ENCODE measurements at regions not wholly inside any gene's neighbourhood (a gene's known extent, or its start where the extent isn't known, plus 50 kb on each side); places are given as distances from the start of the nearest gene placed in this dataset.

DNA sequence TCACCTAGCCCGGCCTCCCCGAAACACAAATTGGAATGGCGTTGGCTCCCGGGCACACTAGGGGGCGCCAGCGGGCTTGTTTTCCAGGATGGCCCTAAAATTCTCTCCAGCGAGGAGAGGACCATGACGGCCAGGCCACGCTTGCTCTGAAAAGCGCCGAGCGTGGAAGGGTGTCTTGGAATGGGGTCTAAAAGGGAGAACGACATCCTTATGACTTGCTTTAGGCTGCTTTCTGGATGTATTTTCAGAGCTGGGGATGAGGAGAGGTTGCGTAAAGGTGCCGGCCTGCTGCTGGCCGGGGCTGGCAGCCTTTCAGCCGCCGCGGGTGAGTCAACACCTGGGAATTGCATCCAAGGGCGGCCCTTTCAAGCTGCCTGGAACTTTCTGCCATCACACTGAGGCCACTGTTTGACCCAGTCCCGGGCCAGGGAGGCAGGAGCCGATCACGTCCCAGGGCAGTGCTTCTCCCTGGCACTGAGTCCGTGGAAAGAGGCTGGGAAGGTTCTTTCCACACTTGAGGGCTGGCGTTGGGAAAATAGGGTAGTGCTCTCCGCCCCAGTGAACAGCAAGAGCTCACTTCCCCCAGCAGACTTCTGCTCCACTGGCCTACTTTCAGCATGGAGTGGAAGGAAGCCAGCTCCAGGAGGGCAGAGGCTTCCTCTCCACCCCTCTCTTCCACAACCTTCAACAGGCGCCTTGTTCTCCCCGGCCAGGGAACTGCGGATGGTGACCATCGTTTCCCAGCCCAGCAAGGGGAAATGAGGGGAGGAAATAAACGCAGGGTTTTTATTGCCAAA lies 216.2 kb downstream of the TTC8 start:
- TF ChIP-seq, protein P1, sequence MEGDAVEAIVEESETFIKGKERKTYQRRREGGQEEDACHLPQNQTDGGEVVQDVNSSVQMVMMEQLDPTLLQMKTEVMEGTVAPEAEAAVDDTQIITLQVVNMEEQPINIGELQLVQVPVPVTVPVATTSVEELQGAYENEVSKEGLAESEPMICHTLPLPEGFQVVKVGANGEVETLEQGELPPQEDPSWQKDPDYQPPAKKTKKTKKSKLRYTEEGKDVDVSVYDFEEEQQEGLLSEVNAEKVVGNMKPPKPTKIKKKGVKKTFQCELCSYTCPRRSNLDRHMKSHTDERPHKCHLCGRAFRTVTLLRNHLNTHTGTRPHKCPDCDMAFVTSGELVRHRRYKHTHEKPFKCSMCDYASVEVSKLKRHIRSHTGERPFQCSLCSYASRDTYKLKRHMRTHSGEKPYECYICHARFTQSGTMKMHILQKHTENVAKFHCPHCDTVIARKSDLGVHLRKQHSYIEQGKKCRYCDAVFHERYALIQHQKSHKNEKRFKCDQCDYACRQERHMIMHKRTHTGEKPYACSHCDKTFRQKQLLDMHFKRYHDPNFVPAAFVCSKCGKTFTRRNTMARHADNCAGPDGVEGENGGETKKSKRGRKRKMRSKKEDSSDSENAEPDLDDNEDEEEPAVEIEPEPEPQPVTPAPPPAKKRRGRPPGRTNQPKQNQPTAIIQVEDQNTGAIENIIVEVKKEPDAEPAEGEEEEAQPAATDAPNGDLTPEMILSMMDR (IDR thresholded peaks at IDR 0.05; ENCODE audit: control extremely low read depth, extremely low read depth, low read depth, missing control alignments), result peak; percentile 95
- POLR2A ChIA-PET, result no interaction called here
- DNase-seq (ENCODE audit: extremely low spot score), result peak; percentile 80
- CTCF ChIA-PET, result interaction anchor here (0.7 to 4.4 kb wide), 20 partner anchors 9 to 1195 kb away, joined by 3 to 25 read pairs (median 4); no protein-coding TSS in a partner anchor

DNA sequence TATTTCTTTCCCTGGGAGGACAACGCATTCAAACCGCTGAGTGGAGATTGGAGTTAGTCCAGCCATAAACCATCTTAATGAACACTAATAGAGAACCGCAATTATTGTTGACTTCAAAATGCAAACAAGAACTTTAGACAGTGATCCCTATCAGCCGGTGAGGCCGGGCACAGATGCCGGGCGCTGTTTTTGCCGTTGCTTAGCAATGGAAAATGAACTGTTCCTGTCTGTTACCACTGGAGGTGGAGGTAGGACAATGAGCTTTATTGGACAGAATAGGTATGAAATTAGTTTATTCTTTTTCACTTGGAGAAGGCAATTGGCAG lies 216.8 kb downstream of the TTC8 start:
- POLR2A ChIA-PET, result no interaction called here
- DNase-seq (ENCODE audit: extremely low spot score), result no peak
- CTCF ChIA-PET, result interaction anchor here (0.9 to 4.4 kb wide), 17 partner anchors 9 to 895 kb away, joined by 3 to 25 read pairs (median 4); no protein-coding TSS in a partner anchor
- TF ChIP-seq, protein P1 (IDR thresholded peaks at IDR 0.05; ENCODE audit: control extremely low read depth, extremely low read depth, low read depth, missing control alignments), result no peak

DNA sequence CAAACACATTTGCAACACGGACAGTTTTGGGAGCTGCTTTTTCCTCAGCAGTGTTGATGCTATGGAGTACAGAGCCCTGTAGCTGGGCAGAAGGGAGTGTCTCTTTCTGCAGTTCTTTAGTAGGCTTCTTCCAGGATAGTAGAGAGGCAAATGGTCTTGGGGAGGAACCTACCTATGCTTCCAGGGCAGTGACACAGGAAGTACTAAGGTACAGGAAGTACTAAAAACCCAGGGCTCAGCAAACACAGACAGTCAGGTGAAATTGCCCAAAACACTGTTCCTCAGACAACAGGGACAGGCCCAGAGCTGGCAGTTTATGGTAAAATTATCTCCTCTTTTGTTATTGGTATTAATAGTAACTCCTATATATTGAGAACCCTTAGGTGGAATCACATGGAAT lies 217.6 kb downstream of the TTC8 start:
- TF ChIP-seq, protein P1 (IDR thresholded peaks at IDR 0.05; ENCODE audit: control extremely low read depth, extremely low read depth, low read depth, missing control alignments), result no peak
- ChIA-PET CTCF (interaction anchor here (1.0 to 4.4 kb wide), 7 partner anchors 8 to 892 kb away, joined by 3 to 25 read pairs (median 10); no protein-coding TSS in a partner anchor), POLR2A (no interaction called here)
- no peak for DNase-seq (ENCODE audit: extremely low spot score)

DNA sequence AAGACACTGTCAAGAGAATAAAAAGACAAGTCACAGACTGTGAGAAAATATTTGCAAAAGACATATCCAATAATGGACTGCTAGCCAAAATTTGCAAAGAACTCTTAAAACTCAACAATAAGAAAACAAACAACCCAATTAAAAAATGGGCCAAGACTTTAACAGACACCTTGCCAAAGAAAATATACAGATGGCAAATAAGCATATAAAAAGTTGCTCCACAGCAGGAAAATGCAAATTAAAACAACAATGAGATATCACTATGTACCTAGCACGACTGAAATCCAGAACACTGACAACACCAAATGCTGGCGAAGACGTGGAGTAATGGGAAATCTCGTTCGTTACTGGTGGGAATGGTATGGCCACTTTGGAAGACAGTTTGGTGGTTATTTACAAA lies 228.9 kb downstream of the TTC8 start:
- TF ChIP-seq, protein P1 (IDR thresholded peaks at IDR 0.05; ENCODE audit: control extremely low read depth, extremely low read depth, low read depth, missing control alignments), result no peak
- ChIA-PET CTCF (interaction anchor here (1.7 kb wide), 1 partner anchor 26 kb away, joined by 7 read pairs; no protein-coding TSS in a partner anchor), POLR2A (no interaction called here)
- DNase-seq (ENCODE audit: extremely low spot score), result no peak

DNA sequence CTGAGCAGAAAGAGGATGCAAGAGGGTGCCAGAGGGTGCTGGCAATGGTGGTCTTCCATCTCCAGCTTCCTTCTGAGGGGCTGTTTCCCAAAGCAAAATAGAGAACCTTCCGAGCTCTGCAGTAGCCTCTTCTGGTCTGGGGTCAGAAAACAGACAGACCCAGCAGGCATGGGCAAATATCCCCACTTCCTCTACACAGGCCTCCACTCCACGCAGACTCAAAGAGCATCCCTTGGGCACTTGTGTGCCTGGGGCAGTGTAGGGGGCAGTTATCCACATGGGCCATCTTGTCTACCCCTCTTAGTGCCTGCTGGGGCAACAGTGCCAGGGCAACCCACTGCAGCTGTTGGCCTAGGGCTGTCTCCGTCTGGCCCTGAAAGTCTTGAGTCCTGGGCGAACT lies 231.9 kb downstream of the TTC8 start:
- DNase-seq (ENCODE audit: extremely low spot score), result no peak
- CTCF ChIA-PET, result interaction anchor here (1.7 to 2.2 kb wide), 2 partner anchors 16 to 30 kb away, joined by 4 to 5 read pairs; no protein-coding TSS in a partner anchor
- POLR2A ChIA-PET, result no interaction called here

DNA sequence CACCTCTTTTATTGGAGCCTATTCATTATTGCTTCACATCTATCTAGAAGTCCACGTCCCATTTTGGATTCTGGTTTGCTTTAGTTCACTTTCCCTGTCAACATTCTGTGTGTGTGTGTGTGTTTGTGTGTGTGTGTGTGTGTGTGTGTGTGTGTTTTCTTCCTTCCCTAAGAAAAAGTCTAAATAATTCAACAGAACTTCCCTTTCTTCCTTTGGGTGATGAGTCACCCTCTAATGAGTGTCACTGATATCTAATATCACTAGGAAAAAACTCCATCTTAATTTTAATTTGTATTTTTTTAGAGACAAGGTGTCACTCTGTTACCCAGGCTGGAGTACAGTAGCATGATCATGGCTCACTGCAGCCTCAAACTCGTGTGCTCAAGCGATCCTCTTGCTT lies 234.2 kb downstream of the TTC8 start:
- no peak for DNase-seq (ENCODE audit: extremely low spot score)
- CTCF ChIA-PET, result no interaction called here
- TF ChIP-seq, protein P1 (IDR thresholded peaks at IDR 0.05; ENCODE audit: control extremely low read depth, extremely low read depth, low read depth, missing control alignments), result no peak
- POLR2A ChIA-PET, result no interaction called here

More for the DNA sequence above, 231.9 kb downstream of the TTC8 start:
- TF ChIP-seq, protein P1 (IDR thresholded peaks at IDR 0.05; ENCODE audit: control extremely low read depth, extremely low read depth, low read depth, missing control alignments), result no peak
